ENCODE measurements at regions not wholly inside any gene's neighbourhood (a gene's known extent, or its start where the extent isn't known, plus 50 kb on each side); places are given as distances from the start of the nearest gene placed in this dataset.

DNA sequence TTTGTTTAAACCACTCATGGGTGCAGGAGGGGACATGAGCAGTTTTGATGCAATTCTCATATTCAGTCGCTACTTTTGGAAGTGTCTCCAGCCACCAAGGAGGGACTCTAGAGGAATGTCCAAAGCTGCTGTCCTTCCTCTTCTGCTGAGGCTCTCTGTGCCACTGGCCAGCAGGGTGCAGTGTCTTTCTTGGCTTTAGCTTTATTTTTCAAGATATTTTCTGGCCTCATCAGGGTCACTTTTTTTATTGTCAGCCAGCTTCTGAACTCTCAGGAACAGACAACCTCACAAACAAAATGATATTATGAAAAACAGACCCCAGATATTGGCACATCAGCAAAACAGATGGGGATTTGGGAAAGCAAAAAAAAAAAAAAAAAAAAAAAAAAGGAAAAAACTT, 289.3 kb upstream of the ZSWIM2 start:
- no peak overlapping the region for H2AFZ ChIP-seq (ENCODE audit: low read depth, low read length, severe bottlenecking)

DNA sequence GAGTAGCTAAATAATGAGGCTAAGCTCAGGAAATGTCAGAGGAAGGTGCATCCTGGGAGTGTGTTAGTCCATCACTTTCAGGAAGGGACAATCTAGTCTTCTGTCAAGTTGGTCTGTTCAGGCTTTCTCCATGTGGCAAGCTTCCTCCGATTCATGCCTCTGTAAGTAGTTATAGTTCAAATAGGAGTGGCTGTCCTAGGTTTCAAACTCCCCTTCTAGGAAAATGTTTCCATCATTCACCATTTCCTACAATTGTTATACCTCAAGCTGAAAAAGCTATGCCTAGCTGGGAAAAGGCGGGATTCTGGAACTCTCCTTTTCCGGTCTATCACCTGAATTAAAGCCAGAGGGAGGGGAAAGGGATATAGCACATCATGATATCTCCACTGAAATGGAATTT, 287.7 kb upstream of the ZSWIM2 start:
- no peak for TF ChIP-seq EZH2phosphoT487 (conservative IDR thresholded peaks at IDR 0.05; ENCODE audit: low read length)
- TF ChIP-seq, protein P1, sequence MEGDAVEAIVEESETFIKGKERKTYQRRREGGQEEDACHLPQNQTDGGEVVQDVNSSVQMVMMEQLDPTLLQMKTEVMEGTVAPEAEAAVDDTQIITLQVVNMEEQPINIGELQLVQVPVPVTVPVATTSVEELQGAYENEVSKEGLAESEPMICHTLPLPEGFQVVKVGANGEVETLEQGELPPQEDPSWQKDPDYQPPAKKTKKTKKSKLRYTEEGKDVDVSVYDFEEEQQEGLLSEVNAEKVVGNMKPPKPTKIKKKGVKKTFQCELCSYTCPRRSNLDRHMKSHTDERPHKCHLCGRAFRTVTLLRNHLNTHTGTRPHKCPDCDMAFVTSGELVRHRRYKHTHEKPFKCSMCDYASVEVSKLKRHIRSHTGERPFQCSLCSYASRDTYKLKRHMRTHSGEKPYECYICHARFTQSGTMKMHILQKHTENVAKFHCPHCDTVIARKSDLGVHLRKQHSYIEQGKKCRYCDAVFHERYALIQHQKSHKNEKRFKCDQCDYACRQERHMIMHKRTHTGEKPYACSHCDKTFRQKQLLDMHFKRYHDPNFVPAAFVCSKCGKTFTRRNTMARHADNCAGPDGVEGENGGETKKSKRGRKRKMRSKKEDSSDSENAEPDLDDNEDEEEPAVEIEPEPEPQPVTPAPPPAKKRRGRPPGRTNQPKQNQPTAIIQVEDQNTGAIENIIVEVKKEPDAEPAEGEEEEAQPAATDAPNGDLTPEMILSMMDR (IDR thresholded peaks at IDR 0.05; ENCODE audit: insufficient read depth, low read length, poor library complexity, severe bottlenecking): no peak
- Histone ChIP-seq H4K20me1 (ENCODE audit: low read depth, low read length) (no peaks in the 10 kb centered on the region), H3K9me2 (replicated peaks; ENCODE audit: insufficient read depth, low read length) (no peaks in the 10 kb centered on the region), H3K27ac (ENCODE audit: low read depth, low read length) (no peak overlapping the region), H3K36me3 (ENCODE audit: low read length) (no peaks in the 10 kb centered on the region), H3F3A (ENCODE audit: insufficient read depth) (no peaks in the 10 kb centered on the region), H3K9me3 (ENCODE audit: insufficient read depth, low read length) (no peaks in the 10 kb centered on the region), H3K4me3 (ENCODE audit: insufficient read depth, low read length, poor library complexity, severe bottlenecking) (no peak overlapping the region), H3K9ac (ENCODE audit: low read length) (no peak overlapping the region), H2AFZ (ENCODE audit: low read depth, low read length, severe bottlenecking) (no peak overlapping the region), H3K79me2 (ENCODE audit: insufficient read depth, low read length) (no peaks in the 10 kb centered on the region), H3K27me3 (ENCODE audit: low read length) (no peaks in the 10 kb centered on the region), H3K4me2 (ENCODE audit: low read depth, low read length, poor library complexity, severe bottlenecking) (no peak overlapping the region)

More for the DNA sequence above, 289.3 kb upstream of the ZSWIM2 start:
- no peak overlapping the region for H3K4me3 ChIP-seq (ENCODE audit: insufficient read depth, low read length, poor library complexity, severe bottlenecking)
- no peaks in the 10 kb centered on the region for H3K36me3 ChIP-seq (ENCODE audit: low read length)
- H3K9me2 ChIP-seq (replicated peaks; ENCODE audit: insufficient read depth, low read length): no peaks in the 10 kb centered on the region
- no peak overlapping the region for H3K9ac ChIP-seq (ENCODE audit: low read length)
- H4K20me1 ChIP-seq (ENCODE audit: low read depth, low read length): no peaks in the 10 kb centered on the region
- no peaks in the 10 kb centered on the region for H3K79me2 ChIP-seq (ENCODE audit: insufficient read depth, low read length)
- H3K4me2 ChIP-seq (ENCODE audit: low read depth, low read length, poor library complexity, severe bottlenecking): no peak overlapping the region
- no peak for TF ChIP-seq EZH2phosphoT487 (conservative IDR thresholded peaks at IDR 0.05; ENCODE audit: low read length)
- TF ChIP-seq, protein P1 (IDR thresholded peaks at IDR 0.05; ENCODE audit: insufficient read depth, low read length, poor library complexity, severe bottlenecking): no peak
- H3K27me3 ChIP-seq (ENCODE audit: low read length): no peaks in the 10 kb centered on the region
- no peaks in the 10 kb centered on the region for H3K9me3 ChIP-seq (ENCODE audit: insufficient read depth, low read length)
- H3F3A ChIP-seq (ENCODE audit: insufficient read depth): no peaks in the 10 kb centered on the region
- H3K27ac ChIP-seq (ENCODE audit: low read depth, low read length): no peak overlapping the region

DNA sequence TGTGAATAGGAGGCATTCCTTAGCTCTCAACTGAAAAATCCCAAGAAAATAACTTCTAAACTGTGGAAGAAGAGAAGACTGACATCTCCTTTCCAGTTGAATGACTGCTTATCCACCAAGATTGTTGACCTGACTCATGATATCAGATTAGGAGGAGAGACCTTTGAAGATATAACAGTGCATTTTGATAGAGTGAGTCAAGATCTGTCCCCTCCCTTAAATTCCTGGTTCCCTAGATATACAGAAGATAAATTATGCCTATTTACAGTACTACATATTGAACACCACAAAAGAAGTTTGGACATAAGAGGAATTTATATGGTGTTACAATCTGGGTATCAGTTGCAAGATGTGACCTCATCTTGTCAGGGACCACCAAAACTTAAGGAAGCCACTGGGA, 285.3 kb upstream of the ZSWIM2 start:
- H3F3A ChIP-seq (ENCODE audit: insufficient read depth): no peaks in the 10 kb centered on the region
- H3K79me2 ChIP-seq (ENCODE audit: insufficient read depth, low read length): no peaks in the 10 kb centered on the region
- H3K36me3 ChIP-seq (ENCODE audit: low read length): no peaks in the 10 kb centered on the region
- no peak overlapping the region for H3K4me2 ChIP-seq (ENCODE audit: low read depth, low read length, poor library complexity, severe bottlenecking)
- H3K9me2 ChIP-seq (replicated peaks; ENCODE audit: insufficient read depth, low read length): no peaks in the 10 kb centered on the region
- H3K27me3 ChIP-seq (ENCODE audit: low read length): no peaks in the 10 kb centered on the region
- no peaks in the 10 kb centered on the region for H3K9me3 ChIP-seq (ENCODE audit: insufficient read depth, low read length)
- no peak overlapping the region for H2AFZ ChIP-seq (ENCODE audit: low read depth, low read length, severe bottlenecking)
- no peak overlapping the region for H3K4me3 ChIP-seq (ENCODE audit: insufficient read depth, low read length, poor library complexity, severe bottlenecking)
- H3K27ac ChIP-seq (ENCODE audit: low read depth, low read length): no peak overlapping the region
- TF ChIP-seq EZH2phosphoT487 (conservative IDR thresholded peaks at IDR 0.05; ENCODE audit: low read length): no peak
- H4K20me1 ChIP-seq (ENCODE audit: low read depth, low read length): no peaks in the 10 kb centered on the region
- no peak overlapping the region for H3K9ac ChIP-seq (ENCODE audit: low read length)

DNA sequence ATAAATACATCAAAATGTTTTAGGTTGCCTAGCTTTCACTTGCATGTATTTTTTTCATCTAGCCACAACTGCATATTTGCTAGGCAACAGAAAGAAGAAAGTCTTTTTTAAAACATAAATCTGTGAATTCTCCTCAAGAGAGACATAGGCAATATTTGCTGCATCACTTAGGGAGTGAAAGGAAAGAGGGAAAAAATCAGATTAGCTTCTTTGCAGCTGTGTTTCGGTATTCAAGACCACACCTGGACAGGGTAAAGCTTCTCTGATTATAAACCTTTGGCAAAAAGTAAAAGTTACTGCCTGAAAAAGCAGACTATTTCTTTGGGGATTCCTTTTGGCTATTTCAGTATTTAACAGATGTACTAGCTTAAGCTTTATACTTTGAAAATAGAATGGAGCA, 280.9 kb upstream of the ZSWIM2 start:
- Histone ChIP-seq H3K4me3 (ENCODE audit: insufficient read depth, low read length, poor library complexity, severe bottlenecking) (no peak overlapping the region), H3K36me3 (ENCODE audit: low read length) (no peaks in the 10 kb centered on the region), H3K9ac (ENCODE audit: low read length) (no peak overlapping the region), H3K9me2 (replicated peaks; ENCODE audit: insufficient read depth, low read length) (no peaks in the 10 kb centered on the region), H3F3A (ENCODE audit: insufficient read depth) (no peaks in the 10 kb centered on the region), H3K79me2 (ENCODE audit: insufficient read depth, low read length) (no peaks in the 10 kb centered on the region), H3K27ac (ENCODE audit: low read depth, low read length) (no peak overlapping the region), H2AFZ (ENCODE audit: low read depth, low read length, severe bottlenecking) (no peak overlapping the region), H3K27me3 (ENCODE audit: low read length) (no peaks in the 10 kb centered on the region), H3K9me3 (ENCODE audit: insufficient read depth, low read length) (no peaks in the 10 kb centered on the region), H4K20me1 (ENCODE audit: low read depth, low read length) (no peaks in the 10 kb centered on the region), H3K4me2 (ENCODE audit: low read depth, low read length, poor library complexity, severe bottlenecking) (no peak overlapping the region)
- TF ChIP-seq, protein P1 (IDR thresholded peaks at IDR 0.05; ENCODE audit: insufficient read depth, low read length, poor library complexity, severe bottlenecking): no peak
- no peak for TF ChIP-seq EZH2phosphoT487 (conservative IDR thresholded peaks at IDR 0.05; ENCODE audit: low read length)
